ENCODE measurements at regions not wholly inside any gene's neighbourhood (a gene's known extent, or its start where the extent isn't known, plus 50 kb on each side); places are given as distances from the start of the nearest gene placed in this dataset.
"Not testable (repeated sequence)": the region's sequence is repeated elsewhere in the genome, so short reads cannot be mapped to it uniquely, and the experiment has no call there.

- Histone ChIP-seq H3K4me1 (ENCODE audit: control insufficient read depth, insufficient read depth, low read length) (no peaks in the 10 kb centered on the region), H3K27me3 (ENCODE audit: control insufficient read depth, insufficient read depth, low read length) (no peaks in the 10 kb centered on the region), H3K36me3 (ENCODE audit: control insufficient read depth, insufficient read depth, low read length) (no peaks in the 10 kb centered on the region), H3K9me3 (ENCODE audit: control insufficient read depth, insufficient read depth, low read depth, low read length) (no peaks in the 10 kb centered on the region), H3K27ac (ENCODE audit: low read length) (no peak overlapping the region), H3K4me3 (ENCODE audit: low read depth in 2 of 2, low read length in 2 of 2) (no peak overlapping the region)
- DNase-seq (ENCODE audit: low read depth, low spot score): no peak
- POLR2A ChIA-PET: no interaction called here
- intact Hi-C loops (cut with micrococcal nuclease; ENCODE audit: unreplicated experiment) (no loop called here), in situ Hi-C loops (cut with HindIII; ENCODE audit: low pct_unique_long_range_greater_than_20kb, low sequenced_read_pairs) (no loop called here)
- no TSS peak for BruUV-seq (replicated peaks)
- TF ChIP-seq CTCF (IDR thresholded peaks at IDR 0.05) (no peak), TCF7L2 (IDR thresholded peaks at IDR 0.05; ENCODE audit: low read depth, low read length) (no peak), POLR2AphosphoS5 (IDR thresholded peaks at IDR 0.05; ENCODE audit: low read depth, low read length) (no peak), SIN3A (IDR thresholded peaks at IDR 0.05; ENCODE audit: borderline replicate concordance, insufficient read depth, low read depth, low read length) (no peak), REST (IDR thresholded peaks at IDR 0.05; ENCODE audit: insufficient read depth in 1 of 2, low read depth in 2 of 2, low read length in 1 of 2) (no peak)
- CTCF ChIA-PET: no interaction called here
- no peak for ATAC-seq
These were observed 607.3 kb downstream of the STK39 start for GRCh38 chr2:167640096-167640495.

- ChIA-PET CTCF (no interaction called here), POLR2A (no interaction called here)
- ATAC-seq: no peak
- Histone ChIP-seq H3K4me1 (ENCODE audit: control insufficient read depth, insufficient read depth, low read length) (no peaks in the 10 kb centered on the region), H3K27me3 (ENCODE audit: control insufficient read depth, insufficient read depth, low read length) (no peaks in the 10 kb centered on the region), H3K36me3 (ENCODE audit: control insufficient read depth, insufficient read depth, low read length) (no peaks in the 10 kb centered on the region), H3K4me3 (ENCODE audit: low read depth in 2 of 2, low read length in 2 of 2) (no peak overlapping the region), H3K27ac (ENCODE audit: low read length) (no peak overlapping the region), H3K9me3 (ENCODE audit: control insufficient read depth, insufficient read depth, low read depth, low read length) (no peaks in the 10 kb centered on the region)
- in situ Hi-C loops (cut with HindIII; ENCODE audit: low pct_unique_long_range_greater_than_20kb, low sequenced_read_pairs) (no loop called here), intact Hi-C loops (cut with micrococcal nuclease; ENCODE audit: unreplicated experiment) (no loop called here)
- no peak for DNase-seq (ENCODE audit: low read depth, low spot score)
- BruUV-seq (replicated peaks): no TSS peak
- TF ChIP-seq TCF7L2 (IDR thresholded peaks at IDR 0.05; ENCODE audit: low read depth, low read length) (no peak), CTCF (IDR thresholded peaks at IDR 0.05) (no peak), REST (IDR thresholded peaks at IDR 0.05; ENCODE audit: insufficient read depth in 1 of 2, low read depth in 2 of 2, low read length in 1 of 2) (no peak), POLR2AphosphoS5 (IDR thresholded peaks at IDR 0.05; ENCODE audit: low read depth, low read length) (no peak), SIN3A (IDR thresholded peaks at IDR 0.05; ENCODE audit: borderline replicate concordance, insufficient read depth, low read depth, low read length) (no peak)
These were observed 609.7 kb downstream of the STK39 start for GRCh38 chr2:167637741-167638140.

- intact Hi-C loops (cut with micrococcal nuclease; ENCODE audit: unreplicated experiment); ATAC-seq; POLR2A ChIA-PET; H3K9me3 ChIP-seq (ENCODE audit: control insufficient read depth, insufficient read depth, low read depth, low read length); BruUV-seq (replicated peaks); H3K4me1 ChIP-seq (ENCODE audit: control insufficient read depth, insufficient read depth, low read length); H3K27me3 ChIP-seq (ENCODE audit: control insufficient read depth, insufficient read depth, low read length); DNase-seq (ENCODE audit: low read depth, low spot score); H3K4me3 ChIP-seq (ENCODE audit: low read depth in 2 of 2, low read length in 2 of 2); H3K27ac ChIP-seq (ENCODE audit: low read length); in situ Hi-C loops (cut with HindIII; ENCODE audit: low pct_unique_long_range_greater_than_20kb, low sequenced_read_pairs); H3K36me3 ChIP-seq (ENCODE audit: control insufficient read depth, insufficient read depth, low read length); CTCF ChIA-PET: not testable (repeated sequence)
These were observed 615.1 kb downstream of the STK39 start for GRCh38 chr2:167632271-167632670.
